Uterus (tissue), 3 donors: ENCODE measurements at regions not wholly inside any gene's neighbourhood (a gene's known extent, or its start where the extent isn't known, plus 50 kb on each side); places are given as distances from the start of the nearest gene placed in this dataset.

Experiments
- DNase-seq, 2 donors: peaks; one replicate each; pipeline ENCODE4 v3.0.0-alpha.2; 2019 to 2020
- H3K27ac ChIP-seq, 2 donors: fragments of 200-600 bp; sonication (generic); 1 replicate in 1 of 2; 2 replicates in 1 of 2; pipeline ENCODE4 v1.5.1; 2016 to 2018
- H3K27me3 ChIP-seq, 2 donors: fragments of 200-600 bp; sonication (generic); one replicate each; pipeline ENCODE4 v1.5.1; 2018 to 2019; ENCODE audit warnings: control low read depth in 1 of 2
- H3K36me3 ChIP-seq, 2 donors: fragments of 200-600 bp; sonication (generic); one replicate each; pipeline ENCODE4 v1.5.1; 2019; ENCODE audit warnings: control low read depth in 1 of 2
- H3K4me1 ChIP-seq, 2 donors: fragments of 200-600 bp; sonication (generic); one replicate each; pipeline ENCODE4 v1.5.1; 2018 to 2019; ENCODE audit warnings: control low read depth in 1 of 2
- H3K4me3 ChIP-seq, 2 donors: fragments of 200-600 bp; sonication (generic); 1 replicate in 1 of 2; 2 replicates in 1 of 2; pipeline ENCODE4 v1.5.1; 2018 to 2019; ENCODE audit warnings: mild to moderate bottlenecking in 1 of 2
- H3K9me3 ChIP-seq, 2 donors: fragments of 200-600 bp; sonication (generic); one replicate each; pipeline ENCODE4 v1.5.1; 2019; ENCODE audit warnings: control low read depth in 1 of 2
- POLR2A ChIP-seq, 2 donors: fragments of 450-650 bp; IDR thresholded peaks; one replicate each; pipeline ENCODE4 v1.6.1; 2016; ENCODE audit warnings: antibody characterized with exemption in 2 of 2, mild to moderate bottlenecking in 1 of 2, moderate library complexity in 1 of 2
- intact Hi-C: fragments of 100-400 bp; cut with DNase I; formaldehyde crosslinking; loops from one replicate; pipeline ENCODE4 v1.15.1; 2023; ENCODE audit warnings: low total_unique reads
- TF ChIP-seq, protein P1 (sequence below), 4 experiments: fragments of 200-600 bp in 2 of 4; fragments of 450-650 bp in 2 of 4; sonication (generic) in 2 of 4; IDR thresholded peaks; one replicate each; pipeline ENCODE4 v1.5.1; 2016 to 2019; ENCODE audit warnings: antibody characterized with exemption in 4 of 4, mild to moderate bottlenecking in 2 of 4, moderate library complexity in 1 of 4
- donor health status: DM: yes; HTN: yes; CAD: no.

DNA sequence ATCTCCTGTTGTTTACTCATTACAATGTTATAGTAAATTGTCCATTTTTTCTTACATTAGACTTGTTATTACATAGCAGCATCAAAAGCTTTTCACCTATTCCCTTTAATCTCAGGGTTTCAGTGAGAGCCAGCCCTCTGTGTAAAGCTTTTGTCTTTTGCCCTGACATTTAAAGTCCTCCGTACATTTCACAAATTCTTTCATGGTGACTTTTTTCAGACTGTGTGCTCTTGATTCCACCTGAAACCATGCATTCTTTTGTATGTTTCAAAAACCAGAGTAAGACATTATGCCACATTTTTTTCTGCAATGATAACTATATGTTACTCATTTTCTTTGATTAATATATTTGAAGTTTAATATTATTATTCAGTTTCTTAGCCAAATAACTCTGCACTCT lies 781.4 kb upstream of the ROBO1 start:
- TF ChIP-seq, protein P1, sequence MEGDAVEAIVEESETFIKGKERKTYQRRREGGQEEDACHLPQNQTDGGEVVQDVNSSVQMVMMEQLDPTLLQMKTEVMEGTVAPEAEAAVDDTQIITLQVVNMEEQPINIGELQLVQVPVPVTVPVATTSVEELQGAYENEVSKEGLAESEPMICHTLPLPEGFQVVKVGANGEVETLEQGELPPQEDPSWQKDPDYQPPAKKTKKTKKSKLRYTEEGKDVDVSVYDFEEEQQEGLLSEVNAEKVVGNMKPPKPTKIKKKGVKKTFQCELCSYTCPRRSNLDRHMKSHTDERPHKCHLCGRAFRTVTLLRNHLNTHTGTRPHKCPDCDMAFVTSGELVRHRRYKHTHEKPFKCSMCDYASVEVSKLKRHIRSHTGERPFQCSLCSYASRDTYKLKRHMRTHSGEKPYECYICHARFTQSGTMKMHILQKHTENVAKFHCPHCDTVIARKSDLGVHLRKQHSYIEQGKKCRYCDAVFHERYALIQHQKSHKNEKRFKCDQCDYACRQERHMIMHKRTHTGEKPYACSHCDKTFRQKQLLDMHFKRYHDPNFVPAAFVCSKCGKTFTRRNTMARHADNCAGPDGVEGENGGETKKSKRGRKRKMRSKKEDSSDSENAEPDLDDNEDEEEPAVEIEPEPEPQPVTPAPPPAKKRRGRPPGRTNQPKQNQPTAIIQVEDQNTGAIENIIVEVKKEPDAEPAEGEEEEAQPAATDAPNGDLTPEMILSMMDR (IDR thresholded peaks at IDR 0.05) = no peak
- no peak for TF ChIP-seq POLR2A (IDR thresholded peaks at IDR 0.05)
- Histone ChIP-seq H3K9me3 (no peaks in the 10 kb centered on the region), H3K36me3 (no peaks in the 10 kb centered on the region), H3K4me3 (no peak overlapping the region), H3K4me1 (no peaks in the 10 kb centered on the region), H3K27ac (no peak overlapping the region), H3K27me3 (no peaks in the 10 kb centered on the region)
- intact Hi-C loops = no loop called here
- DNase-seq = no peak

DNA sequence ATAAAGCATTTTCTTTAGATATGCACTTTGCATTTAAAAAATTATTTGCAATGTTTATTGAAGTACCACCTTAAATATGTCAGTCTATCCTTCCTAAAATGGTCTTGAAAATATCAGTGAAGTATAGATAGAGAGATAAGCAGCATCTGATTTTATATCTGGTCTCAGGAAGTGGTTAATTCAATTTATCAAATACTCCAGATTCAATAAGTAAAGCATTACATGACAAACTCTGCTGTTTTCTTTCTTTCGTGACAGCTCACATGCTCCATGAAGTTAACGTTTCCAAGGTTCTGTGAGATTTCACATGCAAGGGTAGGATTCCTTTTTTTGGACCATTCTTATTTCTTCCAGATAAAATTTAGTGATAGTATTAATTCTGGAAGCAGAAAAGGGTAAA lies 775.4 kb upstream of the ROBO1 start:
- Histone ChIP-seq H3K9me3 (no peaks in the 10 kb centered on the region), H3K27ac (no peak overlapping the region), H3K4me3 (no peak overlapping the region), H3K4me1 (no peaks in the 10 kb centered on the region), H3K27me3 (no peaks in the 10 kb centered on the region), H3K36me3 (no peaks in the 10 kb centered on the region)
- intact Hi-C loops = no loop called here
- TF ChIP-seq, protein P1 (IDR thresholded peaks at IDR 0.05) = no peak
- no peak for TF ChIP-seq POLR2A (IDR thresholded peaks at IDR 0.05)
- no peak for DNase-seq

DNA sequence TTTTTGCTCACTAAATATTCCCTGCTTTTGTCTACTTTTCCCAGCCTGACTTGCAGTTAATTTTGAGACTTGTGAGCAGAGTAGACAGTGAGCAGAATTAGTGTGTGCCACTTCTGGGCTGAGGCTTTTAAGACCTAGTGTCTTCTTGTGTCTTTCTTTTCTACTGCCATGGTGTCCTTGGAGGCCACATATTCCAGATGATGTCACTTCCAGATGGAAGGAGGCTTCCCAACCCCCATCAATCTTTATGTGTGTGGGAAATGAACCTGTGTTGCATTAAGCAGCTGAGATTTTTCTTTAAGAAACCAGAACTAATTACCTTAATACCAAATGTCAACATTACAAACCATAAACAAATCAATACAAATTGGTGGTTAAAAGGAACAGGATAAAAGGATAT lies 774.7 kb upstream of the ROBO1 start:
- Histone ChIP-seq H3K4me1 (no peaks in the 10 kb centered on the region), H3K36me3 (no peaks in the 10 kb centered on the region), H3K27me3 (no peaks in the 10 kb centered on the region), H3K4me3 (no peak overlapping the region), H3K27ac (no peak overlapping the region), H3K9me3 (no peaks in the 10 kb centered on the region)
- intact Hi-C loops = no loop called here
- DNase-seq = no peak
- TF ChIP-seq, protein P1 (IDR thresholded peaks at IDR 0.05) = no peak
- TF ChIP-seq POLR2A (IDR thresholded peaks at IDR 0.05) = no peak

DNA sequence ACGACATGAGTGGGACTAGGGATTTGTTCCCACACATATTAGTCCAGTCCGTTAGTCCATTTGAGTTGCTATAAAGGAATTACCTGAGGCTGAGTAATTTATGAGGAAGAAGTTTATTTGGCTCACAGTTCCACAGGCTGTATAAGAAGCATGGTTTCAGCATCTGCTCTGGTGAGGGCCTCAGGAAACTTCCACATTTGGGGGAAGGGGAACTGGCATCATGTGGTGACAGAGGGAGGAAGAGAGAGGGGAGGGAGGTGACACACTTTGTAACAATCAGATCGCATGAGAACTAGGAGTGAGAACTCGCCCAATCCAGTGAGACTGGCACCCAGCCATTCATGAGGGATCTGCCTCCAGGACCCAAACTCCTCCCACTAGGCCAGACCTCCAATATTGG lies 769.9 kb upstream of the ROBO1 start:
- no peaks in the 10 kb centered on the region for H3K27me3 ChIP-seq
- H3K36me3 ChIP-seq = no peaks in the 10 kb centered on the region
- intact Hi-C loops = no loop called here
- H3K4me1 ChIP-seq = no peaks in the 10 kb centered on the region
- no peak overlapping the region for H3K27ac ChIP-seq
- no peak for DNase-seq
- no peak overlapping the region for H3K4me3 ChIP-seq
- TF ChIP-seq, protein P1 (IDR thresholded peaks at IDR 0.05) = no peak
- no peaks in the 10 kb centered on the region for H3K9me3 ChIP-seq

DNA sequence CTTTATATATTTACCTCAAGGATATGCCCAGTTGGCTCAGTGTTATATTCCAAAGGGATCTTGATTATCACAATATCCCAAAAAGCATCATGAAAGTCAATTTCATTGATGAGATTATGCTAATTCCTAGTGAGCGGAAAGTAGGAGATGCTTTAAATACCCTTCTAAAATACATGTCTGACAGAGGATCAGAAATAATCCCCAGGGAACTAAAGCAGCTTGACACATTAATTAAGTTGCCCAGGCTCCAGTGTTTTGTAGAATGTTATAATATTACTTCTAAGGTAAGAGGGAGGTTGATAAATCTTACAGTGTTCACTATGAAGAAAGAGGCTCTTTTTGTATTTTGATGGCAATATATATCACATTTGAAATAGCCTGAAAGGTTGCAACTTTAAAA lies 767.5 kb upstream of the ROBO1 start:
- H3K4me3 ChIP-seq = no peak overlapping the region
- no peaks in the 10 kb centered on the region for H3K9me3 ChIP-seq
- intact Hi-C loops = no loop called here
- no peaks in the 10 kb centered on the region for H3K4me1 ChIP-seq
- no peaks in the 10 kb centered on the region for H3K36me3 ChIP-seq
- H3K27me3 ChIP-seq = no peaks in the 10 kb centered on the region
- H3K27ac ChIP-seq = no peak overlapping the region
- no peak for DNase-seq
- TF ChIP-seq POLR2A (IDR thresholded peaks at IDR 0.05) = no peak
- TF ChIP-seq, protein P1 (IDR thresholded peaks at IDR 0.05) = no peak
